ENCODE measurements at regions not wholly inside any gene's neighbourhood (a gene's known extent, or its start where the extent isn't known, plus 50 kb on each side); places are given as distances from the start of the nearest gene placed in this dataset.

DNA sequence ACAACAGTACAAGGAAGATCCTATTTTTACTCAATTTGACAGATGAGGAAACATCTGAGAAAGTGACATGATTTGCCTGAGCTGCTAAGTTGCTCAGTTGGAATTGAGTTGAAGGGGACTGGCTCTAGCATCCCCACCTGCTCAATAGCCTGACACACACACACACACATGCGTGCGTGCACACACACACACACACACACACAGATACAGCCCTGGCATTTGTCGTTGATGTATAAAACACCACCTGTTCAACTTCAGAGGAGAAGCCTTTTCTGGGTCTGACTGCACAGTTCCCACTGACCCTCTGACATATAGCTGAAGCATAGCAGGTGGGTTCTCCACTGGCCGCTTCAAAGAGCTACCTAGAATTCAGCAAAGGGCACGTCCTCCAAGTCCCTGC lies 1045.9 kb downstream of the VRK1 start:
- TF ChIP-seq, protein P1, sequence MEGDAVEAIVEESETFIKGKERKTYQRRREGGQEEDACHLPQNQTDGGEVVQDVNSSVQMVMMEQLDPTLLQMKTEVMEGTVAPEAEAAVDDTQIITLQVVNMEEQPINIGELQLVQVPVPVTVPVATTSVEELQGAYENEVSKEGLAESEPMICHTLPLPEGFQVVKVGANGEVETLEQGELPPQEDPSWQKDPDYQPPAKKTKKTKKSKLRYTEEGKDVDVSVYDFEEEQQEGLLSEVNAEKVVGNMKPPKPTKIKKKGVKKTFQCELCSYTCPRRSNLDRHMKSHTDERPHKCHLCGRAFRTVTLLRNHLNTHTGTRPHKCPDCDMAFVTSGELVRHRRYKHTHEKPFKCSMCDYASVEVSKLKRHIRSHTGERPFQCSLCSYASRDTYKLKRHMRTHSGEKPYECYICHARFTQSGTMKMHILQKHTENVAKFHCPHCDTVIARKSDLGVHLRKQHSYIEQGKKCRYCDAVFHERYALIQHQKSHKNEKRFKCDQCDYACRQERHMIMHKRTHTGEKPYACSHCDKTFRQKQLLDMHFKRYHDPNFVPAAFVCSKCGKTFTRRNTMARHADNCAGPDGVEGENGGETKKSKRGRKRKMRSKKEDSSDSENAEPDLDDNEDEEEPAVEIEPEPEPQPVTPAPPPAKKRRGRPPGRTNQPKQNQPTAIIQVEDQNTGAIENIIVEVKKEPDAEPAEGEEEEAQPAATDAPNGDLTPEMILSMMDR (tag by site-specific recombination; IDR thresholded peaks at IDR 0.05) = no peak
- no peak for TF ChIP-seq ZEB2 (tag by site-specific recombination; IDR thresholded peaks at IDR 0.05)
- no peak for TF ChIP-seq ZNF214 (tag by site-specific recombination; IDR thresholded peaks at IDR 0.05; ENCODE audit: borderline replicate concordance)
- no peak for TF ChIP-seq TCF7L2 (IDR thresholded peaks at IDR 0.05; ENCODE audit: borderline replicate concordance, low read depth, low read length)
- no peak for TF ChIP-seq SP2 (tag by site-specific recombination; IDR thresholded peaks at IDR 0.05)
- TF ChIP-seq ZNF610 (tag by site-specific recombination; IDR thresholded peaks at IDR 0.05; ENCODE audit: borderline replicate concordance) = no peak
- no peak for TF ChIP-seq MEIS1 (CRISPR knock-in tag; IDR thresholded peaks at IDR 0.05; ENCODE audit: borderline replicate concordance)
- TF ChIP-seq, protein P2, sequence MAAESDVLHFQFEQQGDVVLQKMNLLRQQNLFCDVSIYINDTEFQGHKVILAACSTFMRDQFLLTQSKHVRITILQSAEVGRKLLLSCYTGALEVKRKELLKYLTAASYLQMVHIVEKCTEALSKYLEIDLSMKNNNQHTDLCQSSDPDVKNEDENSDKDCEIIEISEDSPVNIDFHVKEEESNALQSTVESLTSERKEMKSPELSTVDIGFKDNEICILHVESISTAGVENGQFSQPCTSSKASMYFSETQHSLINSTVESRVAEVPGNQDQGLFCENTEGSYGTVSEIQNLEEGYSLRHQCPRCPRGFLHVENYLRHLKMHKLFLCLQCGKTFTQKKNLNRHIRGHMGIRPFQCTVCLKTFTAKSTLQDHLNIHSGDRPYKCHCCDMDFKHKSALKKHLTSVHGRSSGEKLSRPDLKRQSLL (tag by site-specific recombination; IDR thresholded peaks at IDR 0.05) = no peak
- no peak for TF ChIP-seq KLF8 (tag by site-specific recombination; IDR thresholded peaks at IDR 0.05)
- TF ChIP-seq ZNF19 (tag by site-specific recombination; IDR thresholded peaks at IDR 0.05; ENCODE audit: low read depth) = no peak
